Right renal cortex interstitium (tissue), 3 donors: ENCODE measurements at regions not wholly inside any gene's neighbourhood (a gene's known extent, or its start where the extent isn't known, plus 50 kb on each side); places are given as distances from the start of the nearest gene placed in this dataset.
"Not testable (repeated sequence)": the region's sequence is repeated elsewhere in the genome, so short reads cannot be mapped to it uniquely, and the experiment has no call there.

Experiments used
- DNase-seq, 3 donors: peaks; one replicate each; pipeline ENCODE4 v3.0.0-alpha.2; 2013; ENCODE audit warnings: low read depth in 3 of 3, low spot score in 2 of 3

DNA sequence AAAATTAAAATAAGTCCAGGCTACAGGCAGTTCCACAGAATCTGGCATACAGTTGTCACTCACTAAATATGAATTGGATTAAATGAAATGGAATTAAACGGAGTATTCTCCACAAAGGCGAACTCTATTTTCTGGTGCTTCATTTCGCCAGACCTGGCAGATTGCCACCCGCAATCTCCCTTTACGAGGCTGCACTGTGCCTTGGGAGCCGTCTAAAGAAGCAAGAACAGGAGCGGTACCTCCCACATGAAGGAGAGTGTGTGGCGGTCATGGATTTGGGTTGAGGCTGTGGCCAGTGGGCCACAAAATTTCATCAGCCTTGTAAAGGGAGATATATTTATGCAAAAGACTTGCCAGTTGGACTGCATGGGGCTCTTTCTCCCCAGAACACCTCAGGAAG is 151.0 kb downstream of the OSR1 start:
- DNase-seq: no peak

DNA sequence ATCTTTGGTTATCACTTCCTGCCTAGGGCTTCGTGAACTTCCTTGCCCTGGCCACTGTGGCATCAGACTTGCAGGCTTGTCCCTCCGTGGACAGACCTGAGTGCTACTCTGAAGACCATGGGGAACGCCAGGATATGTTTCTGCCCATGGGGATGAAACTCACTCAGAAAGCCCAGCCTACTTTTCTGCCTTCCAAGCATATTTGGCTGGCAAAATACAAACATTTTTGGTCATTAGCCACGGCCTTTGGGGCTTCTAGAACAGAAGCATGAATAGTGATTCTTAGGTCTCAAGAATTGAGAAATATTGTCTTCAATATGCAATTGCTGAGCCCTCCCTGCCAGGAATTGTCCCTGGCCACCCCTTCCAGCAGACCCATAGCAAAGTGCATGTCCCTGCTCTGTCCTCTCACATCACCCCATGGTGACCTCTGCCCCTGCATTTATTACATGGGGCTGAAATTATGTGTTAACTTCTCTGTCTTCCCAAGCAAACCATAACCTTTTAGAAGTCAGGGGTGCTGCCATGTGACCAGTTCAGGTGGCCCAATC is 152.4 kb downstream of the OSR1 start:
- no peak for DNase-seq

DNA sequence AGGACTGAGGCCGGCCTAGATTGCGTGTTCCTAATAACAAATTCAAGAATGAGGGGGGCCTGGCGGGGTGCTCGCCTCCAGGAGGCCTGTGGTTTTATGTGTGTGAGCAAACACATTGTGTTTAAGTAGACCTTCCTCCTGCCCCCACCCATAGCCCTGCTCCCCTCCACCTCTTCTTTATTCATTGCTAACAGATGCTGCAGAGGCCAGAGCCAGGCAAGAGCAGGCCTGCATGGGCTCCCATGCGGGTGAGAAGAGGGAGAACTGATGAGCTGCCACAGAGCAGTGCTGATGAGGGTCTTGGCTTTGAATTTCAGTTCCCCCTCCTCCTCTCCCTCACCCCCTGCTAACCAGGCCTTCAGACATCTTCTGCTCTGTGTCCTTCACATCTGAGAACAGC is 154.6 kb downstream of the OSR1 start:
- DNase-seq: no peak

DNA sequence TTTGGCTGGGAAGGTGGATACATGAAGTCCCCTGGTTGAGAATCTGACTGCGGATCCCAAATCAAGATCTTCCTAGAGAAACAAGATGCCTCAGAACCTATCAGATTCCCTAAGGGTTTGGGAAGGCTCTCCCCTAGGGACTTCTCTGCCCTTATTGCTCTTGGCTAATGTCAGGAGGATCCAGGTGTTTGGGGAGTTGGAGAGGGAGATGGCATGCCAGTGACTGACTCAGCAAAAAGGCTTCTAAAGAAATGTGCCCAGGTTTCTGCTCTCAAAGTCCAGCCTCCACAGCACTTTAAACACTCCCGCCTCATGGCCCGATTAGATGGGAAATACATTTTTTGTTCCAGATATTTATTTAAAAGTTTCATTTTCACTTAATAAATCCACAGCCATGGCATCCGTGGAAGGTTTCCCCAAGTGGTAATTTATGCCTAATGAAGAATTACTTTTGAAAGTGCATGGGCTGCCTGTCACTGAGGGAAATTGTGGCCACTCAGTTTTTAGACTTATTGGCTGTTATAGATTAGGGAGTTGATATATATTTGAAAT is 156.4 kb downstream of the OSR1 start:
- DNase-seq: no peak

DNA sequence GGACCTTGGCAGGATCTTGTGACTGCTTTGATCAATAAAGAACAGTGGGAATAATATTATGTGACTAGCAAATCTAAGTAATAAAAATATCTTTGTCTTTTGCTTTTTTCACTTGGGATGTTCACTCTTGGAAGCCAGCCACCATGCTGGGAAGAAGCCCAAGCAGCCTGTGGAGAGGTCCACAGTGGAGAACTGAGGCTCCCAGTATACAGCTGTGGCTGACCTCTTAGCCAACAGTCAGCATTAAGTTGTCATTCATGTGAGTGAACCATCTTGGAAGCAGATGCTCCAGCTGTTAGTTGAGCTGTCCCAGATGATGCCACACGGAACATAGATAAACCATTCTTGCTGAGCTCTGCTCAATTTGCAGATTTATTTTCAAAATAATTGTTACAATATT is 160.0 kb downstream of the OSR1 start:
- DNase-seq: no peak

DNA sequence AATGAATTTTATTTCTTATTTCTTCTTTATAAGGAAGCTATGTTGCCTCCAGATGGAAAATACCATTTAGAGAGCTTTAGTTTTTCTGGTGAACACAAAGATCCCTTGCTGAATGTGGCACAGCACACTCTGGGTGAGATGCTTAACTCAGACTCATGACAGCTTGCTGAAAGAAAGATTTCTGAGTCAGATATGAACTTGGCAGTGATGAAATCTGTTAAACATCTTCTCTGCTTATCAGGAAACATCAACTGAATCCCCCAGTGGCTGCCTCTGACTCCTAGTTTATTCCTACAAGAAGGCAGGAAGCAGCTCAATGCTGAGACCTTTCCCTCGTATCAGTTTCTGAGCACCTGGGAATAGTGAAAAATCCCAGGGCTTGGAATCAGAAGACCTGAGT is 162.8 kb downstream of the OSR1 start:
- no peak for DNase-seq

DNA sequence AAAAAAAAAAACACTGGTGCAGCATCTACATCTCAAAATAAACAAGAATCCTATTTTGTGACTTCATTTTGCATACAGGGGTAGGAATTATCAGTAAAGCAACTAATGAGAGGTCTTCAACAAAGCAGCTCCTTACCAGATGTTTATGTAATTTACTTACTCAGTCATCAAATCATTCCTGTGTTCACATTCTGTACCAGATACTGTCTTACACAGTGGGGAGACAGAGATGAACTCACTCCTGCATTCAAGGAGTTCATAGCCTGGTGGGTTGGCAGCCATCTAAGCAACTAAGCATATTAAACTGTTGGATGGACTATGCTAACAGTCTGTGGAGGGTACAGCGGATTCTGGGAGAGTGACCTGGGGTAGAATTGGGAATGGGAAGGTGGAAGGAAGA is 169.0 kb downstream of the OSR1 start:
- DNase-seq: no peak

DNA sequence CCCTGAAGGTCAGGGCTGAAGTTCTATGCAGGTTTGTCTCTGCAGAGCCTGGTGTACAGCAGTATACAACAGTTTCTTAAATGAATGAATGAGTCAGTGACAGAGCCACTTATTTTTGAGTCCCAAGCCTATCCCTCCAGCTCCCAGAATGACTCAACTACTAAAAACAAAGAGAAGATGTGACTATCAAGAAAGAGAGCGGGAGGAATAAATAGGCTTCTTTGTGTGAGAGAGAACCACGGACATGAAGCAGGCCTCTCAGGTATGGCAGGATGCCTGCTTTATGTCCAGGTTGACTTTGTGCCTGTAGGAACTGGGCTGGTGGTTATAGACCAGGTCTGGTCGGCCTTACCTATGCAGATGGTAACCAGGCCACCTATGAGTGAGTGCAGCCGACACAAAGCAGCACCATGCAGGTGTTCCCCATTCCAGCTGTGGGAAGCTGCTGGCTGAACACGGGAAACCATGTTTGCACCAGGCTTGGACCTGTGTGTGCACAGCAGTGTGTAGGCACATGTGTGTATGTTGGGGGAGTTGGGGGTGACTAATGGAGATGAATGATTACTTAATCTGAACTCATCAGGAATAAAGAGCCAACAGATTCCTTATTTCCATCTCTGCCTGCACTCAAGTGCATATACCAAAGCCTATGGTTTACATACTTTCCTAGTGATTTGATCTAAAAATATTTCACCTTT is 171.0 kb downstream of the OSR1 start:
- DNase-seq: no peak

DNA sequence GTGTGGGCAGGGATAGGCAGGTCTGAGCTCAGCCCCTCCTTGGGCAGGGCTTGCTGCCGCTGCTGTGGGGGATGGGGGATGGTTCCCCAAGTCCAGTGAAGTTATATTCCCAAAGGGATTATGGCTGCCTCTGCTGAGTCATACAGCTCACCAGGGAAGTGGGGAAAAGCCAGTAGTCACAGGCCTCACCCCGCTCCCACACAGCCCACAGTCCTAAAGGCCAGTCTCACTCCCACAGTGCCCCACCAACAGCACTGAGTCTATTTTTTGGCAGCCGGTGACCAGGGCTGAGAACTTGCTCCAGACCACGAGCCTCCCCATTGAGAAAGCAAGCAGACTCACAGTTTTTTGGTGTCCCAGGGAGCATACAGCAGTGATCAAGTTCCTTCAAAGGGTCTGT is 173.3 kb downstream of the OSR1 start:
- DNase-seq: no peak

DNA sequence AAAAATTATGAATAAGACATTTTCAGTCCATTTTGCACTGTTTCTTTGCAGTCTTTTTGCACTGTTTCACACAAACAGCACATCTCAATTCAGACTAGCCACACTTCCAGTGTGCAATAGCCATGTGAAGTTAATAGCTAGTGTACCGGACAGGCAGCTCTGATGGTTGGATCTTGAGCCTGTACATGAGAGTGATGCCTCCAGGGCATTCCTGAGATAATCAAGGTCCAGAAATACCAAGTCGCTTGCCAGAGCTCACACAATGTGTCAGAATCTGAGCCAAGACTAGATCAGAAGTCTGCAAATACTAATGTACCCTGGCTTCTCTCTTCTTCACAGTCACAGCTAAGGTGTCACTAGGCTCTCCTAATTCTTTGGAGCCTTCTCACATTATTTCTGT is 180.2 kb downstream of the OSR1 start:
- no peak for DNase-seq

DNA sequence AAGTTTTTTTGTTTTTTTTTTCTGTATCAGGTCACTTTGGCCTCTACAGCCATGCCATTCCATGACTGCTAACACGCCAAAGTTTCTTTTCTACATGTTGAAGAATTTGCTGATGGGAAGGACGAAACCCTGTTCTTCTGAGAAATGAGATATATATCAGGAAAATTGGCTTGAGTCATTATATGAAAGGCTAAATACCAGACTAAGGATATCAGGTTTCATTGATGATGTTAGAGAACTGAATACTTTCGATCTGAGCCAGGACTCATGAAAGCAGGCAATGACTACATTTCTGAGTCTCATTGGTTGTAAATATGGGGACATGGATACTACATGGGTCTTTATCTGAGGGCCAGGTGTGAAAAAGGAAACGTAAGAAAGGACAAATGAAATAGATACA is 181.4 kb downstream of the OSR1 start:
- no peak for DNase-seq

DNA sequence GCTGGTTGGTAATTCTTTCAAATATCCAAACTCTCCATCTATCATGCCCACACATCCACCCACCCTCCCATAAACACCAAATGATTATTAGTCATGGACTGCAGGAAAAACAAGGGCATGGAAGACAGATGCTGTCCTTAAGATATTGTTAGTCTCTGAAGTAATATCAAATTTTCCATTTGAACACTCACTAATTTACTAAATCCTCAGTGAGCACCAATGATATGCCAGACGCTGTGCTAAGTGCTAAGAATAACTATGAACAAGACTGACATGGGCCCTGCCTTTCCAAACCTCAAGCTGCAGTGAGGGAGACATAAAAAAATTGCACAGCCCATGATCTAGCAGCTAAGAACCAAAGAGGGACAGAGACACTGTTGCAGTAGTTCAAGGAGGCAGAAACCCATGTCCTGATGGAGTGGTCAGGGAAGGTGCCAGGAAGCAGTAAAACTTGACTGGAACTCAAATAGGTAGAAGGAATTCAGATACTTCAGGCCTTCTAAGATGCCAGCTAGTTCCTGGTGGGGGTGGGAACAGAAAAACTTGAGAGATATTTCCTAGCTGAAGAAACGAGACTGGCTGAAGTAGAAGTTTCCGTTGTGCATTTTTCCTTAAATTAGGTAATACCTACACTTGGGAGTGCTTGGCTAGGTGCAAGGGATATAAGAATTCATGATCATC is 182.1 kb downstream of the OSR1 start:
- DNase-seq: no peak

DNA sequence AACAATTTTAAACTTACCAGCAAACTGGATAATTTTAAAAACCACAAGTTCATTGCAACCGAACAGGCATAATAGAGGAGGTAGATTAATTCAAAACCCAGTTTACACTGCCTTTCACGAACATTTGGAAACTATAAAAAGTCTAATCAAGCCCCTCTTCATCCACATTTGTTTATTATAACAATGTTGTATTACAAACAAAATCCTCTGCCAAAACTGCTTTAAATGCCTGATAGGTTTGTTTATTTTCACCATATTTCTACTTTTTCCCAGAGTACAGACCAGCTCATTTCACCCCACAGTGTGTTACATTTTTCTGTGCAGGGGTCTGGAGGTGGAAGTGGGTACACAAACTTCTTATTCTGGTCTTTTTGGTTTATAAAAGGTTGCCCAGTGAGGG is 184.2 kb downstream of the OSR1 start:
- no peak for DNase-seq

DNA sequence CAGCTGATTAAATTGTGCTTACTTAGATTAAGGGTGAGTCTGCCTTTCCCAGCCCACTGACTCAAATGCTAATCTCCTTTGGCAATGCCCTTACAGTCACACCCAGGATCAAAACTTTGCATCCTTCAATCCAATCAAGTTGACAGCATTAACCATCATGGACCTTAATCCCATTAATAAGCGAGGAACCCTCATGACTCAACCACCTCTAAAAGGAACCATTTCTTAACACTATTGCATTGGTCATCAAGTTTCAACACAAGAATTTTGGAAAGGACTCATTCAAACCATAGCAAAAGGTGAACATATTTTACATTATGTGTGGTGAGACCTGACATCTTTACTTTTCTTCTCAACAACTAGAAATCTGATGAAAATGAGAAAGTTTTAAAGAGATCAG is 187.0 kb downstream of the OSR1 start:
- no peak for DNase-seq

DNA sequence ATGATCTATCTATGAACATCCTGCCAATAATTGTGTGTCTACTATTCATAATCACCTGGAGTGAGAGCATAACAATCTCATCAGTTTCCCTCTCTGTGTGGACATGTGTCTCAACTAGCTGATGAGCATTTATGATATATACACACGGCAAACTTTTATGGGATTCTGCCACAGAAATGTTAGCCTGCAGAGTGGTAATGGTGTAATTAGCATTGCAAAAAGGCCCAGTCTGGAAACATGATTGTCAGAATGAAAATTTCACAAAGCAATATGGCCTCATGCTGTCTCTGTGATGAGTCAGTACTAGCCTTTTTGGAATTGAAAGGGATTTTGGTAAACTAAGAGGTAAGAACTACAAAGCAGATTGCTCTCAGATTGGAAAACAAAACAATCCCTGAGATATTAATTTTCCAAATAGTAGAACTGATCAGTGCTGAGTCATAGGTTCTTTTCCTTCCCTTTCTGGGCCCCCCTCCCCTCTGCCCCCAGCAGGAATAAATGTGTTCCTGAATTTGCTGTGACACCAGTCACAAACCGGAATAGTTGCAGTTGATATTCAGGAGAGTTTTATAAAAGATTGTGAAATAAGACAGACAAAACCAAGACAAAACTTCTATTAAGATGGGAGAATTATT is 189.2 kb downstream of the OSR1 start:
- DNase-seq: no peak

DNA sequence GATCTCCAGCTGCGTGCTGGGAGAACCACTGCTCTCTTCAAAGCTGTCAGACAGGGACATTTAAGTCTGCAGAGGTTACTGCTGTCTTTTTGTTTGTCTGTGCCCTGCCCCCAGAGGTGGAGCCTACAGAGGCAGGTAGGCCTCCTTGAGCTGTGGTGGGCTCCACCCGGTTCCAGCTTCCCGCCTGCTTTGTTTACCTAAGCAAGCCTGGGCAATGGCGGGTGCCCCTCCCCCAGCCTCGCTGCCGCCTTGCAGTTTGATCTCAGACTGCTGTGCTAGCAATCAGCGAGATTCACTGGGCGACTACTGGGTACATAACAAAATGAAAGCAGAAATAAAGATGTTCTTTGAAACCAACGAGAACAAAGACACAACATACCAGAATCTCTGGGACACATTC is 194.3 kb downstream of the OSR1 start:
- not testable (repeated sequence) for DNase-seq

DNA sequence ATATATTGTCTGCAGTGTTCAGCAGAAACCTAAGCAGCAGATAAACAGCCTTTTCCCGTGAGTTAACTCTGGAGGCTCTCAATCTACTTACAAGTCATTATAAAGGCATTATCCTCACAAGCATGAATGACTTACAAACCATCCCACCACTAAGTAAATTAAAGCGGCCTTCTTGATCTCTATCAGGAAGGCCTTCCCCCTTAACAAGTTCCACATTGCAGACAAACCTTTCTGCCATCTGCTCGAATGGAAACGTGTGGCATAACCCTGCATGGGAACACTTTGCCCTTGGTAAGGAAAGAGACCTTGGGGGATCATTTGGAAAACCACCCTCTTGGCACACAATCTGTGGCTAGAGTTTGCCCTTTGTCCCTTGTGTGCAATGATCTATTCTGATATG is 199.5 kb downstream of the OSR1 start:
- DNase-seq: no peak

DNA sequence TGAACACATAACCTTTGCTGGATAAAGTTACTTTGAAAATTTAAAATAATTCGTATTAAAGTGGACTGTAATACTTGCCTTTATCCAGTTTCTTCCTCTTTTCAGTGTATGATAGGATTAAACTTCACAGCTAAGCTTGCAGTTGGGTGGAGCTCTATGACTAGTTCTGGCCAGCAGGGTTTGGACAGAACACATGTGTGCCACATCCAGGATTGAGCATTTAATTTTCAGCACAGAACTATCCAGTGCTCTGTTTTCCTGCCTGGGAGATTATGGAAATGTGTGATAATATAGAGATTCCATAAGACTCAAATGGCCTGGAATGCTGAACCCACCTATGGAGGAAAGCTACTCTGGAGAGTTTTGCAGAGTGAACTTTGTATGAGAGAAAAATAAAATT is 200.2 kb downstream of the OSR1 start:
- no peak for DNase-seq

DNA sequence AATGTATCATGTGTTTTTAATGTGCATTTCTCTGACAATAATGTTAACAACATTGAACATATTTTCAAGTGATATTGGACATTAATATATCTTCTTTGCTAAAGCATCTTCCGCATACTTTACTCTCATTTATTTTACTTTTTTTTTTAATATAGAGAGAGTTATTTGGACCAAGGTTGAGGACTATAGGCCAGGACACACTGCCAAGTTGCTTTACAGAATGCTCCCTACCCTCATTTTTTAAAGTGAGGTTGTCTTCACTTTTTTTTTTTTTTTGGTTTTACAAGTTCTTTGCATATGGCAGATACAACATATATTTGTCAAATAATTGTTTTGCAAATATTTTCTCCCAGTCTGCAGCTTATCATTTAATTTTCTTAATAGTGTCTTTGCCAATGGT is 201.8 kb downstream of the OSR1 start:
- no peak for DNase-seq

DNA sequence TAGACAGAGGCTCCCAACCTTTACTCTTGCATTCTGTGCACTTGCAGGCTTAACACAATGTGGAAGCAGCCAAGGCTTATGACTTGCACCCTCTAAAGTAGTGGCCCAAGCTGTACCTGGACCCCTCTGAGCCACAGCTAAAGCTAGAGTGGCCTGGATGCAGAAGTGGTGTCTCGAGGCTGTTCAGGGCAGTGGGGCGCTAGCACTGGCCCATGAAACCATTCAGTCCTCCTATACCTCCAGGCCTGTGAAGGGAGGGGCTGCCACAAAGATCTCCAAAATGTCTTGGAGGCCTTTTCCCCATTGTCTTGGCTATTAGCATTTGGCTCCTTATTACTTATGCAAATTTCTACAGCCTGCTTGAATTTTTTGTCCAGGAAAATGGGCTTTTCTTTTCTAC is 207.7 kb downstream of the OSR1 start:
- no peak for DNase-seq

DNA sequence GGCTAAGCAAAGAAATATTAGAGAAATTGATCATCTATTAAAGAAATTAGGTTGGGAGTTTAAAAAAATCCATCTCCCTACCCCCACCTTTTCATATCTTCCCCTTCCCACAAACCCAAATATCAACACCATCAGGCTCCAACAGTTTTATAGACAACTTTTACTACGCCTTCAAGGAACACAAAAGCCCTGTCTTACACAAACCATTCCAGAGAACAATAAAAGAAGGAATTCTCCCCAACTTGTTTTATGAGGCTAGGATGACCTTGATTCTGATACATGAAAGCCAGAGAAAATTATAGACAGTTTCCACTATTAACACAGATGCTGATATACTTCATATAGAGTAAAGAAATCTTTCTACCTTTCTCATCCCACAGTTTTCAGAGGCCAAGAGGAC is 211.6 kb downstream of the OSR1 start:
- DNase-seq: no peak
